Transverse colon (tissue), 4 donors: ENCODE measurements at regions not wholly inside any gene's neighbourhood (a gene's known extent, or its start where the extent isn't known, plus 50 kb on each side); places are given as distances from the start of the nearest gene placed in this dataset.
A peak's percentile ranks its signal among the peaks of the same experiment; 100 is the strongest.

Experiments
- DNase-seq: peaks from one replicate; pipeline ENCODE4 v3.0.0-alpha.2; 2019
- H3K27ac ChIP-seq, 4 donors: fragments of 200-600 bp; sonication (generic); 2 replicates each; pipeline ENCODE4 v1.5.1; 2016 to 2018; ENCODE audit warnings: inconsistent platforms in 4 of 4
- H3K27me3 ChIP-seq: fragments of 200-600 bp; sonication (generic); 2 replicates; pipeline ENCODE4 v1.5.1; 2017; ENCODE audit warnings: inconsistent platforms
- H3K36me3 ChIP-seq, 4 donors: fragments of 200-600 bp; sonication (generic); 2 replicates each; pipeline ENCODE4 v1.5.1; 2017 to 2019; ENCODE audit warnings: inconsistent platforms in 4 of 4
- H3K4me1 ChIP-seq, 4 donors: fragments of 200-600 bp; sonication (generic); 2 replicates each; pipeline ENCODE4 v1.5.1; 2017 to 2020; ENCODE audit warnings: inconsistent platforms in 4 of 4
- H3K4me3 ChIP-seq, 4 donors: fragments of 200-600 bp; sonication (generic); 1 replicate in 1 of 4; 2 replicates in 3 of 4; pipeline versions ENCODE4 v1.5.1 to v1.6.1; 2017 to 2019; ENCODE audit warnings: inconsistent platforms in 4 of 4
- H3K9me3 ChIP-seq, 2 donors: fragments of 200-600 bp; sonication (generic); 2 replicates each; pipeline ENCODE4 v1.5.1; 2017 to 2019; ENCODE audit warnings: inconsistent platforms in 2 of 2
- CTCF ChIP-seq, 5 experiments: fragments of 200-600 bp in 3 of 5; fragments of 450-650 bp in 2 of 5; sonication (generic) in 3 of 5; IDR thresholded peaks; 1 replicate in 2 of 5; 2 replicates in 3 of 5; pipeline ENCODE4 v1.5.1; 2016 to 2017; ENCODE audit warnings: antibody characterized with exemption in 5 of 5, inconsistent platforms in 3 of 5, mild to moderate bottlenecking in 2 of 5, moderate library complexity in 1 of 5
- EP300 ChIP-seq: sonication (generic); formaldehyde crosslinking; IDR thresholded peaks from one replicate; pipeline ENCODE4 v1.6.1; 2017; ENCODE audit warnings: antibody characterized with exemption, low read depth
- POLR2A ChIP-seq: fragments of 450-650 bp; IDR thresholded peaks from one replicate; pipeline ENCODE4 v1.6.1; 2016; ENCODE audit warnings: antibody characterized with exemption, mild to moderate bottlenecking, moderate library complexity
- POLR2AphosphoS5 ChIP-seq, 3 donors: sonication (generic); formaldehyde crosslinking; IDR thresholded peaks; one replicate each; pipeline ENCODE4 v1.6.1; 2016; ENCODE audit warnings: antibody characterized with exemption in 3 of 3
- WGBS, 2 donors: methylation state at CpG; one replicate each; pipeline ENCODE4 v1.1.5; 2018; ENCODE audit warnings: low coverage in 1 of 2; 5-methylcytosine and 5-hydroxymethylcytosine counted together
- in situ Hi-C, 4 donors: fragments of 200-750 bp; cut with MboI; loops; one replicate each; pipeline versions ENCODE4 v1.15.0 to v1.15.1; 2017; ENCODE audit warnings: low sequenced_read_pairs in 3 of 4, low pct_ligation_motif_present in 1 of 4, low pct_unique_long_range_greater_than_20kb in 1 of 4
- intact Hi-C: fragments of 100-400 bp; cut with DNase I; formaldehyde crosslinking; loops from one replicate; pipeline ENCODE4 v1.15.1; 2023; ENCODE audit warnings: low total_unique reads

GRCh38 chr7:21076054-21076453, 289.4 kb upstream of the SP8 start:
- H3K4me1 ChIP-seq, result peaks cover 0 to 25% (median 16%) of the 10 kb centered on the region in 4 donors
- H3K27ac ChIP-seq, result peak overlapping the region in 3 of 4 donors; percentile 20 to 62 (median 28)
- intact Hi-C loops (no loop called here), in situ Hi-C loops (no loop called here)
- no peaks in the 10 kb centered on the region for H3K36me3 ChIP-seq
- H3K9me3 ChIP-seq, result no peaks in the 10 kb centered on the region
- peak; percentile 75 for DNase-seq
- H3K27me3 ChIP-seq, result no peaks in the 10 kb centered on the region
- no peak for TF ChIP-seq EP300
- peak in 1 of 3 donors; percentile 35 for TF ChIP-seq POLR2AphosphoS5 (IDR thresholded peaks at IDR 0.05)
- 14 to 28% methylated on average over 5 of the region's 5 CpGs for WGBS, 2 donors
- H3K4me3 ChIP-seq, result no peak overlapping the region

DNA sequence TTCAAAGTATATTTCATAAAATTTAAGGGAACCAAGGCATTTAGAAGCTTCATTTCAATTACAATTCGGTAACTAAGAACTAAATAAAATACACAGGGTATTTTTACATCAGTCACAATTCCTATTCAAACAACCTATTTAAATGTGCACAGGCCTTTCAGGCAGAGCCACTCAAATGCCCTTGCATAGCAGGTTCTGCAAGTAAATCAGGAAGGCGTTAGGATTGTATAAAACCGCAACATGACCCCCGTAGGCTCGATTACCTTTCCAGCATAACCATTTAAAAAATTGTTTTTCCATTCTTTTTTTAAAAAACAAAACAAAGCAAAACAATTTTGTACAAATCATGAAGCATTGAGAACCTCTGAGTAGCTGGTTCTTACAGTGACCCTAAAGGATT, 289.9 kb upstream of the SP8 start:
- WGBS, 2 donors, result 26 to 32% methylated on average over 5 of the region's 5 CpGs
- H3K9me3 ChIP-seq, result no peaks in the 10 kb centered on the region
- intact Hi-C loops, result no loop called here
- peaks cover 0 to 25% (median 16%) of the 10 kb centered on the region in 4 donors for H3K4me1 ChIP-seq
- DNase-seq, result peak; percentile 43
- H3K36me3 ChIP-seq, result no peaks in the 10 kb centered on the region
- in situ Hi-C loops, result no loop called here
- H3K4me3 ChIP-seq, result no peak overlapping the region
- H3K27me3 ChIP-seq, result no peaks in the 10 kb centered on the region
- peak overlapping the region in 3 of 4 donors; percentile 20 to 62 (median 28) for H3K27ac ChIP-seq
- TF ChIP-seq POLR2A (no peak), POLR2AphosphoS5 (IDR thresholded peaks at IDR 0.05) (no peak), EP300 (no peak), CTCF (IDR thresholded peaks at IDR 0.05) (no peak)

GRCh38 chr7:21077602-21078001, 290.9 kb upstream of the SP8 start:
- H3K4me3 ChIP-seq, result no peak overlapping the region
- H3K36me3 ChIP-seq, result no peaks in the 10 kb centered on the region
- H3K27me3 ChIP-seq, result no peaks in the 10 kb centered on the region
- in situ Hi-C loops, result no loop called here
- no peak for TF ChIP-seq CTCF (IDR thresholded peaks at IDR 0.05)
- TF ChIP-seq EP300, result no peak
- no peak for TF ChIP-seq POLR2AphosphoS5 (IDR thresholded peaks at IDR 0.05)
- TF ChIP-seq POLR2A, result no peak
- H3K9me3 ChIP-seq, result no peaks in the 10 kb centered on the region
- H3K4me1 ChIP-seq, result peaks cover 0 to 25% (median 16%) of the 10 kb centered on the region in 4 donors
- 43 to 50% methylated on average over 5 of the region's 5 CpGs for WGBS, 2 donors
- no peak overlapping the region for H3K27ac ChIP-seq
- no peak for DNase-seq
- intact Hi-C loops, result no loop called here

- Histone ChIP-seq H3K27me3 (no peaks in the 10 kb centered on the region), H3K4me1 (no peaks in the 10 kb centered on the region), H3K9me3 (no peaks in the 10 kb centered on the region), H3K36me3 (no peaks in the 10 kb centered on the region), H3K4me3 (no peak overlapping the region), H3K27ac (no peak overlapping the region)
- no peak for DNase-seq
- TF ChIP-seq CTCF (IDR thresholded peaks at IDR 0.05) (no peak), EP300 (no peak), POLR2AphosphoS5 (IDR thresholded peaks at IDR 0.05) (no peak), POLR2A (no peak)
- in situ Hi-C loops (no loop called here), intact Hi-C loops (no loop called here)
- WGBS, 2 donors, result 87 to 93% methylated on average over 5 to 7 of the region's 7 CpGs
Measured at GRCh38 chr7:21084286-21084685, 297.6 kb upstream of the SP8 start.

DNA sequence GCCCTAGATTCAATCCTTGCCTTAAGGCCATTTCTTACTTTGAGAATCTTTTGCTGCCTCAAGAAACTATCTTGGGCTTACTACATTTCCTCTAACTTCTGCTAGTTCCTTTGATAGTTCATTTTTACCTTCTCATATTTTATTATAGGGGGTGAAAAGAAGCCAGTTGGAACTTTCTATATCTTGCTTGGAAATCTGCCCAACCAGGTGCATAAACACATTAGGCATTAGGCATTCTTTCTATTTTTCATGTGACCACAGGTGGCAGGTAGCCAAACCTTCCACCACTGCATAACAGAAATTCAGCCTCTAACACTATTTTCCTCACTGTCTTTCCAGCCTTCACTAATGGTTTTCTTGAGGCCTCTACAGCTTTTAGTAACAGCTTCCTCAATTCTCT, 300.0 kb upstream of the SP8 start:
- no peak overlapping the region for H3K27ac ChIP-seq
- in situ Hi-C loops (no loop called here), intact Hi-C loops (no loop called here)
- DNase-seq, result no peak
- no peaks in the 10 kb centered on the region for H3K4me1 ChIP-seq
- TF ChIP-seq POLR2AphosphoS5 (IDR thresholded peaks at IDR 0.05) (no peak), POLR2A (no peak), EP300 (no peak), CTCF (IDR thresholded peaks at IDR 0.05) (no peak)
- H3K4me3 ChIP-seq, result no peak overlapping the region
- H3K27me3 ChIP-seq, result no peaks in the 10 kb centered on the region
- H3K36me3 ChIP-seq, result no peaks in the 10 kb centered on the region
- H3K9me3 ChIP-seq, result no peaks in the 10 kb centered on the region
